K562 (cell line): ENCODE measurements at regions not wholly inside any gene's neighbourhood (a gene's known extent, or its start where the extent isn't known, plus 50 kb on each side); places are given as distances from the start of the nearest gene placed in this dataset. TPM values are rescaled to one million over a fixed set of nuclear protein-coding genes. Genes with fewer than 3 reads are reported as not detected.

Source experiments
- small RNA-seq: library from RNA; depleted of rRNA; stranded (forward); fragments of <200 nt; gene quantifications from one replicate; pipeline ENCODE3, GENCODE V24; 2014

Small RNAs in the stretch of these regions (small RNA-seq; reads per million reads assigned to genes)
- not detected for gene SRIP2
